Hepatocyte (in vitro differentiated cells): ENCODE measurements at regions not wholly inside any gene's neighbourhood (a gene's known extent, or its start where the extent isn't known, plus 50 kb on each side); places are given as distances from the start of the nearest gene placed in this dataset.

ENCODE experiments used
- DNase-seq: peaks from one replicate; pipeline ENCODE4 v3.0.0-alpha.2; 2016; ENCODE audit warnings: low spot score
- H2AFZ ChIP-seq: fragments of 200-600 bp; sonication (generic); 2 replicates; pipeline ENCODE4 v1.6.0; 2016; ENCODE audit warnings: antibody characterized with exemption, mild to moderate bottlenecking
- H3K27ac ChIP-seq: fragments of 200-600 bp; sonication (generic); 2 replicates; pipeline ENCODE4 v1.5.1; 2016; ENCODE audit warnings: mild to moderate bottlenecking
- H3K27me3 ChIP-seq: fragments of 200-600 bp; sonication (generic); 2 replicates; pipeline ENCODE4 v1.6.1; 2016
- H3K36me3 ChIP-seq: fragments of 200-600 bp; sonication (generic); replicated peaks from 2 replicates; pipeline ENCODE4 v1.5.1; 2016; ENCODE audit warnings: low read depth; ENCODE audit not compliant: insufficient read depth
- H3K4me1 ChIP-seq: fragments of 200-600 bp; sonication (generic); 2 replicates; pipeline ENCODE4 v1.5.1; 2016; ENCODE audit warnings: mild to moderate bottlenecking, moderate library complexity; ENCODE audit not compliant: insufficient read depth
- H3K4me2 ChIP-seq: fragments of 200-600 bp; sonication (generic); 2 replicates; pipeline ENCODE4 v1.6.0; 2016
- H3K4me3 ChIP-seq: fragments of 200-600 bp; sonication (generic); 2 replicates; pipeline ENCODE4 v1.5.1; 2016; ENCODE audit warnings: mild to moderate bottlenecking
- H3K79me2 ChIP-seq: fragments of 200-600 bp; sonication (generic); 2 replicates; pipeline ENCODE4 v1.6.0; 2017; ENCODE audit warnings: mild to moderate bottlenecking
- H3K9me2 ChIP-seq: fragments of 200-600 bp; sonication (generic); replicated peaks from 2 replicates; pipeline ENCODE4 v1.6.0; 2017; ENCODE audit warnings: mild to moderate bottlenecking; ENCODE audit not compliant: insufficient read depth
- H3K9me3 ChIP-seq: fragments of 200-600 bp; sonication (generic); 2 replicates; pipeline ENCODE4 v1.5.1; 2016; ENCODE audit warnings: low read depth, mild to moderate bottlenecking
- H4K20me1 ChIP-seq: fragments of 200-600 bp; sonication (generic); 2 replicates; pipeline ENCODE4 v1.6.0; 2016; ENCODE audit warnings: mild to moderate bottlenecking; ENCODE audit not compliant: insufficient read depth, poor library complexity, severe bottlenecking
- EZH2 ChIP-seq: fragments of 200-600 bp; sonication (generic); IDR thresholded peaks from 2 replicates; pipeline ENCODE4 v1.6.1; 2016; ENCODE audit warnings: antibody characterized with exemption, mild to moderate bottlenecking, borderline replicate concordance
- EZH2phosphoT487 ChIP-seq: fragments of 200-600 bp; sonication (generic); IDR thresholded peaks from one replicate; pipeline ENCODE4 v1.6.1; 2018; ENCODE audit warnings: antibody characterized with exemption, mild to moderate bottlenecking, low read depth, moderate library complexity; ENCODE audit not compliant: unreplicated experiment, severe bottlenecking
- WGBS: methylation state at CpG from one replicate; pipeline ENCODE4 v1.1.6; 2016; ENCODE audit warnings: low lambda C conversion rate; ENCODE audit errors: missing lambda C conversion rate; 5-methylcytosine and 5-hydroxymethylcytosine counted together
- TF ChIP-seq, protein P1 (sequence below): fragments of 200-600 bp; sonication (generic); IDR thresholded peaks from 2 replicates; pipeline ENCODE4 v1.5.1; 2016; ENCODE audit warnings: antibody characterized with exemption, mild to moderate bottlenecking; ENCODE audit not compliant: poor library complexity

DNA sequence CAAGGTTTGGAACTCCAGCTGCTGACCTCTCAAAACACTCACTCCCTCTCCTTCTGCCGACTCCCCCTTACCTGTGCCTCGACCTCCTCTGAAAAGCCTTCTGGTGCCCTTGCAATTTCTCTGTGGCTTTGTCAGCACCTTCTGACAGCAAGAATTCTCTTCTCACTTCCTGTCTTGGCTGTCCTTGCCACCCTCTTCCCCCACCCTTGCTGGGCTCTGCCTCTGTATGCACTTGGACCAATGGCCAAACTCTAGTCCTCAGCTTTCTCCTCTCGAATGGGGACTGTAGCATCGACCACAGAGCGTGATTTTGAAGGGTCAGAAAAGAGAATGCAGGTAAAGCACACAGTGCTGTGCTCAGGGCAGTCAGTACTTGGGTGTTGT lies 99.0 kb downstream of the HS1BP3 start:
- Histone ChIP-seq H3K36me3 (no peaks in the 10 kb centered on the region), H3K4me2 (no peak overlapping the region), H3K4me1 (peaks cover 8% of the 10 kb centered on the region), H3K27me3 (no peaks in the 10 kb centered on the region), H3K27ac (no peak overlapping the region), H3K9me2 (no peaks in the 10 kb centered on the region), H3K79me2 (no peaks in the 10 kb centered on the region), H3K9me3 (no peaks in the 10 kb centered on the region), H4K20me1 (no peaks in the 10 kb centered on the region), H3K4me3 (no peak overlapping the region), H2AFZ (no peak overlapping the region)
- DNase-seq, result no peak
- TF ChIP-seq EZH2 (no peak), EZH2phosphoT487 (no peak)
- TF ChIP-seq, protein P1, sequence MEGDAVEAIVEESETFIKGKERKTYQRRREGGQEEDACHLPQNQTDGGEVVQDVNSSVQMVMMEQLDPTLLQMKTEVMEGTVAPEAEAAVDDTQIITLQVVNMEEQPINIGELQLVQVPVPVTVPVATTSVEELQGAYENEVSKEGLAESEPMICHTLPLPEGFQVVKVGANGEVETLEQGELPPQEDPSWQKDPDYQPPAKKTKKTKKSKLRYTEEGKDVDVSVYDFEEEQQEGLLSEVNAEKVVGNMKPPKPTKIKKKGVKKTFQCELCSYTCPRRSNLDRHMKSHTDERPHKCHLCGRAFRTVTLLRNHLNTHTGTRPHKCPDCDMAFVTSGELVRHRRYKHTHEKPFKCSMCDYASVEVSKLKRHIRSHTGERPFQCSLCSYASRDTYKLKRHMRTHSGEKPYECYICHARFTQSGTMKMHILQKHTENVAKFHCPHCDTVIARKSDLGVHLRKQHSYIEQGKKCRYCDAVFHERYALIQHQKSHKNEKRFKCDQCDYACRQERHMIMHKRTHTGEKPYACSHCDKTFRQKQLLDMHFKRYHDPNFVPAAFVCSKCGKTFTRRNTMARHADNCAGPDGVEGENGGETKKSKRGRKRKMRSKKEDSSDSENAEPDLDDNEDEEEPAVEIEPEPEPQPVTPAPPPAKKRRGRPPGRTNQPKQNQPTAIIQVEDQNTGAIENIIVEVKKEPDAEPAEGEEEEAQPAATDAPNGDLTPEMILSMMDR, result no peak
- WGBS, result 81% methylated on average over 5 of the region's 5 CpGs

DNA sequence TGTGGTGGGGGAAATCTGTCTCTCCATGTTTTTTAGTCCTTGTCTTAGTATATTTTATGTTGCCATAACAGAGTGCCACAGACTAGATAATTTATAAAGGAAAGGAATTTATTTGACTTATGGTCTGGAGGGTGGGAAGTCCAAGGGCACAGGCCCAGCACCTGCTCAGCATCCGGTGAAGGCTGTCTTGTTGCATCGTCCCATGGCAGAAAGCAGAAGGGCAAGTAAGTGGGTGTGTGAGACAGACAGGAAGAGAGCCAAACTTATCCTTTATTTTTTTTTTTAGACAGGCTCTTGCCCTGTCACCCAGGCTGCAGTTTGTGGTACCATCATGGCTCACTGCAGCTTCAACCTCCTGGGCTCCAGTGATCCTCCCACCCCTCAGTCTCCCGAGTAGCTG lies 98.1 kb downstream of the HS1BP3 start:
- no peak overlapping the region for H2AFZ ChIP-seq
- no peaks in the 10 kb centered on the region for H3K27me3 ChIP-seq
- no peak overlapping the region for H3K4me2 ChIP-seq
- H3K9me2 ChIP-seq, result no peaks in the 10 kb centered on the region
- H3K9me3 ChIP-seq, result no peaks in the 10 kb centered on the region
- H4K20me1 ChIP-seq, result no peaks in the 10 kb centered on the region
- TF ChIP-seq, protein P1, result no peak
- TF ChIP-seq EZH2phosphoT487 (no peak), EZH2 (no peak)
- H3K4me3 ChIP-seq, result no peak overlapping the region
- peaks cover 8% of the 10 kb centered on the region for H3K4me1 ChIP-seq
- H3K27ac ChIP-seq, result no peak overlapping the region
- no peak for DNase-seq
- no peaks in the 10 kb centered on the region for H3K79me2 ChIP-seq
- 100% methylated on average over 3 of the region's 3 CpGs for WGBS
- H3K36me3 ChIP-seq, result no peaks in the 10 kb centered on the region

DNA sequence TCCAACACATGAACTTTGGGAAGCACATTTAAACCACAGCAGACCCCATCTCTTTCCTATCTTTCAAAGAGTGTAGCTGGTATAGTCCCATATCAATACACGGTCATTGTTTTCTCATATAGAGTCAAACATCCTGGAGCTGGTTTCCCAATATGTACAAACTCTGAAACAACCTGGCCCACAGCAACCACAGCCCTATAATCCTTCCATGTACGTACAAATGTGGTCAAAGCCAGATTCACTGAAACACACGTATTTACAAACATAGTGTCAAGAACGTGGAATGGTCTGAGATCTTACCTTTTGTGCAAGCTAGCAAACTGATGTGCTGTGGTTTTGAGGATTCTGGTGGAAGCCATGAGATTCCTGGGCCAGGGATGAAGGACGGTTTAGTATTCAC lies 97.3 kb downstream of the HS1BP3 start:
- WGBS, result 69% methylated on average over 5 of the region's 5 CpGs
- Histone ChIP-seq H3K4me1 (peaks cover 8% of the 10 kb centered on the region), H3K36me3 (no peaks in the 10 kb centered on the region), H2AFZ (no peak overlapping the region), H3K27me3 (no peaks in the 10 kb centered on the region), H3K79me2 (no peaks in the 10 kb centered on the region), H4K20me1 (no peaks in the 10 kb centered on the region), H3K27ac (no peak overlapping the region), H3K4me3 (no peak overlapping the region), H3K9me3 (no peaks in the 10 kb centered on the region), H3K9me2 (no peaks in the 10 kb centered on the region), H3K4me2 (no peak overlapping the region)
- DNase-seq, result no peak
- no peak for TF ChIP-seq EZH2phosphoT487
- TF ChIP-seq EZH2, result no peak
- TF ChIP-seq, protein P1, result no peak

- Histone ChIP-seq H3K9me3 (no peaks in the 10 kb centered on the region), H4K20me1 (no peaks in the 10 kb centered on the region), H3K4me1 (peaks cover 7% of the 10 kb centered on the region), H3K79me2 (no peaks in the 10 kb centered on the region), H3K27me3 (no peaks in the 10 kb centered on the region), H3K9me2 (no peaks in the 10 kb centered on the region), H2AFZ (no peak overlapping the region), H3K36me3 (no peaks in the 10 kb centered on the region), H3K4me2 (no peak overlapping the region), H3K27ac (no peak overlapping the region), H3K4me3 (no peak overlapping the region)
- TF ChIP-seq EZH2, result no peak
- TF ChIP-seq, protein P1, result no peak
- TF ChIP-seq EZH2phosphoT487, result no peak
- no peak for DNase-seq
Measured at GRCh38 chr2:20555954-20556353, 94.9 kb downstream of the HS1BP3 start.
